Loucy (cell line): ENCODE measurements at regions not wholly inside any gene's neighbourhood (a gene's known extent, or its start where the extent isn't known, plus 50 kb on each side); places are given as distances from the start of the nearest gene placed in this dataset.

Source experiments
- EZH2phosphoT487 ChIP-seq: fragments of 200-600 bp; IDR thresholded peaks from 2 replicates; pipeline ENCODE4 v1.6.1; 2018; ENCODE audit warnings: antibody characterized with exemption, mild to moderate bottlenecking, moderate library complexity, borderline replicate concordance
- TF ChIP-seq, protein P1 (sequence below): fragments of 200-600 bp; sonication (generic); conservative IDR thresholded peaks from 2 replicates; pipeline ENCODE4 v1.5.1; 2014; ENCODE audit warnings: mild to moderate bottlenecking, antibody characterized with exemption, low read length

DNA sequence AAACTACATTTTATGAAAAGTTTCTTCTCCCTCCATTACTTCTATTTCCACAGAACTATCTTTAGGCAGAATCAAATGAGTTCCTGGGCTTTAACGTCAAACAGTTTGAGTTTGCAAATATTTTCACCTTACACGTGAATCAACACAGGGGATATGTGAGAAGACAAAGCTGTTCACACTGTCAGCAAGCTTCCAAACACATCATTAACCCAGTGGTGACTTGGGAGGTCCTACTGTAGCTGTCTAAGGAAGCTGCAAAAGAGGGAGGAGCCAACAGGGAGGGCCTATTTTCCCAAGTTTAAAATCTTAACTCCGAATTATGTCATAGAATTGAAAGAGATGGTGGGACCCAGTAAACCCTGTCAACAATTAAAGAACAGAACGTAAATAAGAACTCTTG is 337.8 kb upstream of the DNAJC19 start:
- TF ChIP-seq, protein P1, sequence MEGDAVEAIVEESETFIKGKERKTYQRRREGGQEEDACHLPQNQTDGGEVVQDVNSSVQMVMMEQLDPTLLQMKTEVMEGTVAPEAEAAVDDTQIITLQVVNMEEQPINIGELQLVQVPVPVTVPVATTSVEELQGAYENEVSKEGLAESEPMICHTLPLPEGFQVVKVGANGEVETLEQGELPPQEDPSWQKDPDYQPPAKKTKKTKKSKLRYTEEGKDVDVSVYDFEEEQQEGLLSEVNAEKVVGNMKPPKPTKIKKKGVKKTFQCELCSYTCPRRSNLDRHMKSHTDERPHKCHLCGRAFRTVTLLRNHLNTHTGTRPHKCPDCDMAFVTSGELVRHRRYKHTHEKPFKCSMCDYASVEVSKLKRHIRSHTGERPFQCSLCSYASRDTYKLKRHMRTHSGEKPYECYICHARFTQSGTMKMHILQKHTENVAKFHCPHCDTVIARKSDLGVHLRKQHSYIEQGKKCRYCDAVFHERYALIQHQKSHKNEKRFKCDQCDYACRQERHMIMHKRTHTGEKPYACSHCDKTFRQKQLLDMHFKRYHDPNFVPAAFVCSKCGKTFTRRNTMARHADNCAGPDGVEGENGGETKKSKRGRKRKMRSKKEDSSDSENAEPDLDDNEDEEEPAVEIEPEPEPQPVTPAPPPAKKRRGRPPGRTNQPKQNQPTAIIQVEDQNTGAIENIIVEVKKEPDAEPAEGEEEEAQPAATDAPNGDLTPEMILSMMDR, result no peak
- no peak for TF ChIP-seq EZH2phosphoT487
